Muscle of back (tissue), 3 donors: ENCODE measurements at regions not wholly inside any gene's neighbourhood (a gene's known extent, or its start where the extent isn't known, plus 50 kb on each side); places are given as distances from the start of the nearest gene placed in this dataset.

Source experiments
- DNase-seq, 3 donors: peaks; one replicate each; pipeline versions ENCODE4 v3.0.0 to v3.0.0-alpha.2; 2013

DNA sequence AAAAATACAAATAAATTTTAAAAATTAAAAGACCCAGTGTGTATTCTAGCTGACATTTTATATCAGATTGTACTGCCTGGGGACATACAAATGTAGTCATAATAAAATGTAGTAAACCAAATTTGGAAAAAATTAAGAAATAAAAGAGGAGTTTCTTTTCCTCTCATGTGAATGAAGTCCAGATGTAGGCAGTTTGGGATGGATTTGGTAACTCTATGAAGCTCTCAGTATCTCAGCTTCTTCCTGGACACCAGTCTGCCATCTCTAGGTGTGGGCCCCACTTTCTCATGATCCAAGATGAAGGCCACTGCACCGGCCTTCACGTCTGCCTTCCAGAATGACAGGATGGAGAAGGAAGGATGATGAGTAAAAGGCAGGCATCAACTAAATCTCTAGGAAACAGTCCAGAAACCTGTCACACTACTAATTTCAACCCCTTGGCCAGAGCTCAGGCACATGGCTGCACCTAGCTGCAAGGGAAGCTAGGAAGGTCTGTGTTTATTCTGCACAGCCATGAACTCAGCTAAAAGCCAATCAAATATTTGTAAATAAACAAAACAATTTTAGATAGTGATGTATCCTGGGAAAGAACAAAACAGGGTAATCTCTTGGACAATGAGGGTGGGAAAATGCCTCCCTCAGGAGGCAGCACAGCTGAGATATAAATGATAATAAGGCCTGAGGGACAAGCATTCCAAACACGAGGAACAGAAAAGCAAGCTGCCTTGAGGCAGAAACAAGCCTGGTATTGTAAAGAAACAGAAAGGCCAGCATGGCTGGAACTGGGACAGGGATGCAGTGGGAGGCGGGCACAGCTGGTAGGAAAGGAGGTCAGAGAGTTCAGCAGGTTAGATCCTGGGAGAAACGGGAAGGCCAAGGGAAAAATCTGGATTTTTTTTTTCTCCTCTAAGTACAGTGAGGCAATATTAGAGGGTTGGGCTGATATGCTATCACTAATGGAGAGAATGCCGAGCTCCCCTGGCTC is 88.5 kb upstream of the PTPN1 start:
- no peak for DNase-seq

DNA sequence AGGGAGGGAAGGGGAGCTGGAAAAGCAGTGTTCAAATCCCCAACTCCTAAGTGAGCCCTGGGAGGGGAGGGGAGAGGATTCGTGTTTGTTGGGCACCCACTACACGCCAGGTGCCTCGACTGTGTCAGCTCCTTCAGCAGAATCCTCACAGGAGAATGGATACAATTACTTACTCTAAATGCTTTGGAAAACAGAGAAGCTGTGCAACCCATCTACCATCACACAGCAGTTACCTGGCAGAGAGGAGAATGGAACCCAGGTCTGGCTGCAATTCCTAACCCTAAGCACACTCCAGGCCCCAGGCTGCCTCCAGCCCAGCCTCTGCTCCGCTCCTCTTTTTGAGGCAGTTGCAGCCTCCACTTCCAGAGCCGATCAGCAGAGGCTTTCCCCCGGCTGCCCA is 86.4 kb upstream of the PTPN1 start:
- no peak for DNase-seq

DNA sequence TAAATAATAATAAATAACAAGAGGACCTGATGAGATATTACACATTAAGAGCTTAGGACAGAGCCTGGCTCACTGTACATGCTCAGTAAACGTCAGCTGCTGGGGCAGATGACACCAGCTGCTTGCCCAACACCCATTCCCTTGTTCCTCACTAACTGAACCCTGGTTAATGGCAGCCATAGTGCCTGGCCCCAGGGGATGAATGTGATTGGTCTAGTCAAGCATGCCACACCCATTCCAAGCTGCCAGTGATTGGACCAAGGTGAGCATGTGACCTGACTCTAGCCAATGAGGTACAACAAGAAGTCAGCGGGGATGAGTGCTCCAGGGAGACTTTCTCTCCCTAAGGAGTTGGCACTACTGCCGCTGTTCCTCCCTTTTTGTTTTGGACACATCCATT is 85.1 kb upstream of the PTPN1 start:
- no peak for DNase-seq

- no peak for DNase-seq
Observed at GRCh38 chr20:50426866-50427718, 83.1 kb upstream of the PTPN1 start.

- DNase-seq, result no peak
Observed at GRCh38 chr20:50427719-50428083, 82.5 kb upstream of the PTPN1 start.

DNA sequence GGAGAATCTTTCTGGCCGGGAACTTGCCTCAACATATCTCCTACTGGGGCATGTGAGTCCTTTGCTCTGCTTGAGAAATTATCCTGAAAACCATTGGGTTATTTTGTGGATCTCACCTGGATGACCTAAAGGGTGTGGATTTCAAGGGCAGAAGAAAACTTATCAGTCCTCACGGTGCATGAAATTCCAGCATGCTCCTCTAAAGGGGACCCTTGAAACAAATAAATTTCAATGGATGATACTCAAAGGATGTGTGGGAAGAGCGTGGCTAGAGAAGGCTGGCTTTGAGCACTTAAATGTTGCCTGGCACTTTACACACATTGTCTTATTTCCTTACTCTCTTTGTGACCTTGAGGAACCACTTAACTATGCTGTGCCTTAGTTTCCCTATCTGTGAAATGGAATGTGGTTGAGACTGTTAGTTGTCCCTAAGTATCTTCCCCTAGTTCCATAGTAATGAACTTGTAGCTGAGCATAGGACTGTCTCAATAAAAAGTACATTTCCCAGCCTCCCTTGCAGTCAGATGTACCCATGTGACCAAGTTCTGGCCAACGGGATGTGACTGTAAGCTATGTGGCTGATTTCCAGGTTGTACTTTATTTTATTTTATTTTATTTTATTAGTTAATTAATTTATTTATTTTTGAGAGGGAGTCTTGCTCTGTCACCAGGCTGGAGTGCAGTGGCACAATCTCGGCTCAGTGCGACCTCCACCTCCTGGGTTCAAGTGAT is 81.9 kb upstream of the PTPN1 start:
- DNase-seq, result no peak

GRCh38 chr20:50429412-50429811 is 80.8 kb upstream of the PTPN1 start:
- DNase-seq, result no peak

DNA sequence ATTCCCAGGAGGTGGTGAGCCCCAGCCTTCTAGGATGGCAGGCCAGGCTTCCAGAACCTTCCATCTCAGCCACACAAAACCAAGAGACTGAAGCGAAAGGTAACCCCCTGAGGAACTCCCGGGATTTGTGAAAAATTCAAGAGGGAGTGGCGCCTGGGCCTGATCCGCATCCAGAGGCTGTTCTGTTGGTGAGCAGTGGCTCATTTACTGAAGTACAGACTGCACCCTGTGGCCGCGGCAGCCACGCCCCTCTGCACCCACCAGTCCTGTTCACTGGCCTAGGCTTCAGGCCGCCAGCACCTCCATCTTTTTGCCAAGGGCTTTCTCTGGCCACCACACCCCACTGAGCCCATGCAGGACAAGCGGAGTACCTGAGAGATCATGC is 79.1 kb upstream of the PTPN1 start:
- no peak for DNase-seq

DNA sequence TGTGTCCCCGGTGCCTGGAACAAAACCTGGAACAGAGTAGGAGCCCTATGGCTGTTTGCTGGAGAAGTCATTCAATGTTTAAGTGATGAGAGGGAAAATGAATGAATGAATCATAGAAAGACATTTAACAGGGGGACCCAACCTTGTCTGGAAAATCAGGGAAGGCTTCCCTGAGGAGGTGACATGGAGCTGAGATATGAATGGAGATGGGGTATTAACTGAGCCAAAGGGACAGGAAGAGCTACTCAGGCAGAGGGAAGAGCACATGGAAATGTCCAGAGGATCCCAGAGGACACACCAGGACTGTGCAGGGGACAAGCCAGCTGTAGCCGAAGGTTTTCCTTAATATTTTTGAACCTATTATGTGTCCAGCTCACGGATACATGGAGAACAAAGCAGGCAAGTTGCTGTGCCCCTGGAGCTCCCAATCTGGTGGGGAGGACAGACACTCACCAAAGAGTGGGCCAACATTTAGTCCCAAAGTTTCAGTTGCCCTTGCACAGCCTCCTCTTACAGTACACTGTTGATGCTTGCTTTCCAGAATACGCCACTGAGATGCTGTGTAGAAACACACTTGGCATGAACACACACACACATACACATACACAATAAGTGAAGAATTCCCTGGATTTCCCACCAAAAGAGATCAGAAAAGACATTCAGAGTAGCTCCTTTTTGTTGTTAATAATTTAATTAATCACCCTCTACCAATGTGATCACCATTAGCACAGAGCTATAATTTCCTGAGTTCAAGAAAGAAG is 77.0 kb upstream of the PTPN1 start:
- DNase-seq, result no peak

DNA sequence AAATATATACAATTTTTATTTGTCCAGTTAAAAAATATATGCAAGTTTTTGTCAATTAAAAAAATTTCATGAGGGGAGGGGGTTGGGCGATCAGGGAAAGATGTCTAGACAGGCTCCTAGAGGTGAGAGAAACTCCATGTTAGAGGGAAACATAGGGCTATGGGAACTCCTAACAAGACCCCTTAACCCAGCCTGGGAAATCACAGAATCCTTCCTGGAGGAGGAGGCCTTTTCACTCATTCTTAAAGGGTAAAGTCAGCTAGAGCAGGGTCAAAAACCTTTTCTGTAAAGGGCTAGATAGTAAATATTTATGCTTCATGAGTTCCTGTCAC is 75.9 kb upstream of the PTPN1 start:
- no peak for DNase-seq

DNA sequence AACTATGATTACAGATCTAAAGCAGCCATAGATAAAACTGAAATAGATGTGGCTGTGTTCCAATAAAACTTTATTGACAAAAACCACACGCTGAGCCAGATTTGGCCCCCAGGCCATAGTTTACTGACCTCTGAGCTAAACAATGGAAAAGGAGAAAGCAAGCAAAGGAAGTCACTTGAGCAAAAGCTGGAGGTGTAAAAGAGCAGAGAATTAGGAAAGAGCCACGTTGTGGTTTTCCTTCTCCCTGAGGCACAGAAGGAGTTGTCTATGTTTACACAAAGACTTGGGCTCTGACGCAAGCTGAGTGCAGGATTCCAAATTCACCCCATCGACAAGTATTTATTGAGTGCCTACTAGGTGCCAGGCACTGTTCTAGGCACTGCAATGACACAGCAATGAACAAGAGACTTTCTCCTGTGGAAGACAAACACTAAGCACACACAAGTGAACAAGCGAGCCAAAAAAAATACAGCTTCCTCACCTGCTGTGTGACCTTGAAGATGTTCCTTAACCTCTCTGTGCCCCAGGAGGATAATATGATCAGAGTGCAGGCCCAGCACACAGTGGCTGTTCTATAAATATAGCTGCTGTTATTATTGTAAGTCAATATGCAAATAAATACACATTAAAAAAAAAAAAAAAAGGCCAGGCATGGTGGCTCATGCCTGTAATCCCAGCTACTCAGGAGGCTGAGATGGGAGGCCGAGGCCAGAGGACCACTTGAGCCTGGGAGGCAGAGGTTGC is 75.4 kb upstream of the PTPN1 start:
- no peak for DNase-seq

DNA sequence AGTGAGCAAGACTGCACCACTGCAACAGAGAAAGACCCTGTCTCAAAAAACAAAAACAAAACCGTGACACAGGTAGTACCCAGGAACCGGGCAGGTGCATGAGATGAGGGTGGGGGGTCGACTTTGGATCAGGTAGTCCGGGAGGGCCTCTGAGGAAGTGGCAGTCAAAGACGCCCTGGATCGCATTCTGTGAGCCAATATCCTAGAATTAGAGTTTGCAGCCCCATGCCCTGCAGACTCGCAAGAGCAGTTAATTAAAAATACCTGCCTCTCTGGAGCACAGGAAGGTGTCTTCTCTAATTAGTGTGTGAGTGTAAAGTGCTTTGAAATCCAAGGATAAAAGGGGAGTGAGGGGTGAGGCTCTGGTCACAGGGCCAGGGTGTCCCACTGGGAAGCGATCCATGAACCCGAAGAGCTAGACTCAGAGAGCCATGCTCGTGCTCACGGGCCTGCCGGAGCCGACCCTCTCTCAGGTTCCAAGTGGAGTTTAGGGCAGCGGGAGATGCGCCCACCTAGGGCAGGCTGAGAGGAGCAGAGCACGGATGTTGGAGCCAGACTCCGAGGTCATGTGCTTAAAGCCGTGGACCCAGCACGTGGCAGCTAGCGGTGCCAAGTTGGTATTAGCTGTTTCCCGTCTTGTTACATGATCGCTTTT is 74.7 kb upstream of the PTPN1 start:
- DNase-seq, result no peak

GRCh38 chr20:50436052-50436656 is 74.0 kb upstream of the PTPN1 start:
- no peak for DNase-seq

- DNase-seq, result no peak
Observed at GRCh38 chr20:50436696-50437095, 73.5 kb upstream of the PTPN1 start.

DNA sequence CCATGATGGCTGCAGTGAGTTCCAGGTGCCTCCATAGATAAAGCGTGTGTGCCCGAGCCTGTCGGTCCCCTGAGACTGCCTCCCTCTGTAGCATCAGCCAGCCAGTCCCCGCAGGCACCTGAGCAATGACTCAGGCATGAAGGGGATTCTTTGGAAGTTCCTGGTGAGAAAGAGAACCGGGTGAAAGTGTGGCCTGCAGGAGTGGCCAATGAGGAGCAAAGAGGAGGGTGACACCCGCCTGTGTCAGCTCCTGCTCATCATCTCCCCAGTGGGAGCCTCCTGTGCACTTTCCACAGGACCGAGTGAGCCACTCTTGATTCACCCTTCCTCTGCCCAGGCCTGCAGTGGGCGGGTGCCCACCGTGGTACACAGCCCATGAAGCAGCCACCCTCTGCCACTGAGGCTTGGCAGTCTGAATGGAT is 71.2 kb upstream of the PTPN1 start:
- DNase-seq, result no peak

GRCh38 chr20:50439539-50440453 is 70.4 kb upstream of the PTPN1 start:
- DNase-seq, result no peak

- DNase-seq, result peak in 1 of 3 donors; percentile 78
Observed at GRCh38 chr20:50442512-50442911, 67.7 kb upstream of the PTPN1 start.

GRCh38 chr20:50445354-50446151 is 64.6 kb upstream of the PTPN1 start:
- DNase-seq, result no peak
